ENCODE measurements at regions not wholly inside any gene's neighbourhood (a gene's known extent, or its start where the extent isn't known, plus 50 kb on each side); places are given as distances from the start of the nearest gene placed in this dataset.

- TF ChIP-seq, protein P1, sequence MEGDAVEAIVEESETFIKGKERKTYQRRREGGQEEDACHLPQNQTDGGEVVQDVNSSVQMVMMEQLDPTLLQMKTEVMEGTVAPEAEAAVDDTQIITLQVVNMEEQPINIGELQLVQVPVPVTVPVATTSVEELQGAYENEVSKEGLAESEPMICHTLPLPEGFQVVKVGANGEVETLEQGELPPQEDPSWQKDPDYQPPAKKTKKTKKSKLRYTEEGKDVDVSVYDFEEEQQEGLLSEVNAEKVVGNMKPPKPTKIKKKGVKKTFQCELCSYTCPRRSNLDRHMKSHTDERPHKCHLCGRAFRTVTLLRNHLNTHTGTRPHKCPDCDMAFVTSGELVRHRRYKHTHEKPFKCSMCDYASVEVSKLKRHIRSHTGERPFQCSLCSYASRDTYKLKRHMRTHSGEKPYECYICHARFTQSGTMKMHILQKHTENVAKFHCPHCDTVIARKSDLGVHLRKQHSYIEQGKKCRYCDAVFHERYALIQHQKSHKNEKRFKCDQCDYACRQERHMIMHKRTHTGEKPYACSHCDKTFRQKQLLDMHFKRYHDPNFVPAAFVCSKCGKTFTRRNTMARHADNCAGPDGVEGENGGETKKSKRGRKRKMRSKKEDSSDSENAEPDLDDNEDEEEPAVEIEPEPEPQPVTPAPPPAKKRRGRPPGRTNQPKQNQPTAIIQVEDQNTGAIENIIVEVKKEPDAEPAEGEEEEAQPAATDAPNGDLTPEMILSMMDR (IDR thresholded peaks at IDR 0.05) = no peak
- TF ChIP-seq POLR2A (IDR thresholded peaks at IDR 0.05) = no peak
These were observed 753.4 kb downstream of the QKI start for GRCh38 chr6:164167873-164168405.
